ENCODE measurements at regions not wholly inside any gene's neighbourhood (a gene's known extent, or its start where the extent isn't known, plus 50 kb on each side); places are given as distances from the start of the nearest gene placed in this dataset.
"Not testable (repeated sequence)": the region's sequence is repeated elsewhere in the genome, so short reads cannot be mapped to it uniquely, and the experiment has no call there.

GRCh38 chr10:120205368-120206018, 251.5 kb upstream of the PLPP4 start:
- no peak for DNase-seq

GRCh38 chr10:120208488-120208887, 248.5 kb upstream of the PLPP4 start:
- no peak for DNase-seq

- no peak for DNase-seq
Observed at GRCh38 chr10:120209124-120209762, 247.8 kb upstream of the PLPP4 start.

GRCh38 chr10:120212275-120212674, 244.8 kb upstream of the PLPP4 start:
- DNase-seq = no peak

- DNase-seq = not testable (repeated sequence)
Observed at GRCh38 chr10:120213283-120213682, 243.7 kb upstream of the PLPP4 start.

- peak in 1 of 4 experiments; percentile 2 for DNase-seq
Observed at GRCh38 chr10:120217736-120218135, 239.3 kb upstream of the PLPP4 start.

- DNase-seq = peak; percentile 64 to 75 (median 66)
Observed at GRCh38 chr10:120221873-120222485, 235.0 kb upstream of the PLPP4 start.

GRCh38 chr10:120229641-120230040, 227.4 kb upstream of the PLPP4 start:
- no peak for DNase-seq

GRCh38 chr10:120239695-120240094, 217.3 kb upstream of the PLPP4 start:
- DNase-seq = not testable (repeated sequence)

GRCh38 chr10:120251821-120252442, 205.1 kb upstream of the PLPP4 start:
- no peak for DNase-seq

GRCh38 chr10:120253131-120253530, 203.9 kb upstream of the PLPP4 start:
- no peak for DNase-seq

GRCh38 chr10:120260456-120260855, 196.6 kb upstream of the PLPP4 start:
- no peak for DNase-seq

- DNase-seq = no peak
Observed at GRCh38 chr10:120262857-120263547, 194.0 kb upstream of the PLPP4 start.

- DNase-seq = no peak
Observed at GRCh38 chr10:120266022-120266421, 191.0 kb upstream of the PLPP4 start.

GRCh38 chr10:120270906-120271305, 186.1 kb upstream of the PLPP4 start:
- no peak for DNase-seq

- no peak for DNase-seq
Observed at GRCh38 chr10:120271696-120272095, 185.3 kb upstream of the PLPP4 start.

- DNase-seq = no peak
Observed at GRCh38 chr10:120272350-120272749, 184.7 kb upstream of the PLPP4 start.

GRCh38 chr10:120278069-120278468, 179.0 kb upstream of the PLPP4 start:
- DNase-seq = no peak

GRCh38 chr10:120279196-120279595, 177.8 kb upstream of the PLPP4 start:
- no peak for DNase-seq

GRCh38 chr10:120282421-120282820, 174.6 kb upstream of the PLPP4 start:
- DNase-seq = no peak

GRCh38 chr10:120282846-120283492, 174.1 kb upstream of the PLPP4 start:
- DNase-seq = no peak

GRCh38 chr10:120285408-120285807, 171.6 kb upstream of the PLPP4 start:
- no peak for DNase-seq
